ENCODE measurements at regions not wholly inside any gene's neighbourhood (a gene's known extent, or its start where the extent isn't known, plus 50 kb on each side); places are given as distances from the start of the nearest gene placed in this dataset.

- Mint-ChIP-seq H3K36me3 (ENCODE audit: insufficient read depth) (no peaks in the 10 kb centered on the region), H3K27me3 (ENCODE audit: low read depth) (peaks cover 40% of the 10 kb centered on the region)
- ATAC-seq: no peak
Observed at GRCh38 chr3:10763817-10764258, 52.2 kb upstream of the SLC6A11 start.

GRCh38 chr3:10764259-10765051 lies 51.6 kb upstream of the SLC6A11 start:
- ATAC-seq: no peak
- no peak overlapping the region for H3K4me3 Mint-ChIP-seq
- H3K27me3 Mint-ChIP-seq (ENCODE audit: low read depth): peaks cover 37% of the 10 kb centered on the region
- no peaks in the 10 kb centered on the region for H3K9me3 Mint-ChIP-seq
- H3K36me3 Mint-ChIP-seq (ENCODE audit: insufficient read depth): no peaks in the 10 kb centered on the region
- DNase-seq: no peak
- H3K4me1 Mint-ChIP-seq (ENCODE audit: low read depth): no peaks in the 10 kb centered on the region

More at GRCh38 chr3:10763817-10764258, 52.2 kb upstream of the SLC6A11 start:
- Mint-ChIP-seq H3K4me1 (ENCODE audit: low read depth) (no peaks in the 10 kb centered on the region), H3K4me3 (no peak overlapping the region), H3K9me3 (no peaks in the 10 kb centered on the region)
- no peak for DNase-seq

GRCh38 chr3:10766049-10766705 lies 49.9 kb upstream of the SLC6A11 start:
- Mint-ChIP-seq H3K9me3 (no peaks in the 10 kb centered on the region), H3K36me3 (ENCODE audit: insufficient read depth) (no peaks in the 10 kb centered on the region), H3K27me3 (ENCODE audit: low read depth) (peaks cover 36% of the 10 kb centered on the region), H3K4me1 (ENCODE audit: low read depth) (no peaks in the 10 kb centered on the region), H3K4me3 (no peak overlapping the region)
- no peak for ATAC-seq
- DNase-seq: no peak

Measured in activated T-cell treated with anti-CD3 and anti-CD28 coated beads, Interleukin-2, amount 50 U/mL, for 4 hours (primary cell).